ENCODE measurements at regions not wholly inside any gene's neighbourhood (a gene's known extent, or its start where the extent isn't known, plus 50 kb on each side); places are given as distances from the start of the nearest gene placed in this dataset.

- no peak overlapping the region for H3K27ac ChIP-seq
- H3K9me3 ChIP-seq, result no peaks in the 10 kb centered on the region
- no peak for DNase-seq (ENCODE audit: low spot score)
- H3K4me1 ChIP-seq (replicated peaks), result no peaks in the 10 kb centered on the region
- no peak overlapping the region for H3K4me3 ChIP-seq
- 49% methylated on average over 5 of the region's 5 CpGs for WGBS
- no peak for TF ChIP-seq POLR2A (IDR thresholded peaks at IDR 0.05)
- no peak for TF ChIP-seq POLR2AphosphoS5 (IDR thresholded peaks at IDR 0.05)
- TF ChIP-seq, protein P1, sequence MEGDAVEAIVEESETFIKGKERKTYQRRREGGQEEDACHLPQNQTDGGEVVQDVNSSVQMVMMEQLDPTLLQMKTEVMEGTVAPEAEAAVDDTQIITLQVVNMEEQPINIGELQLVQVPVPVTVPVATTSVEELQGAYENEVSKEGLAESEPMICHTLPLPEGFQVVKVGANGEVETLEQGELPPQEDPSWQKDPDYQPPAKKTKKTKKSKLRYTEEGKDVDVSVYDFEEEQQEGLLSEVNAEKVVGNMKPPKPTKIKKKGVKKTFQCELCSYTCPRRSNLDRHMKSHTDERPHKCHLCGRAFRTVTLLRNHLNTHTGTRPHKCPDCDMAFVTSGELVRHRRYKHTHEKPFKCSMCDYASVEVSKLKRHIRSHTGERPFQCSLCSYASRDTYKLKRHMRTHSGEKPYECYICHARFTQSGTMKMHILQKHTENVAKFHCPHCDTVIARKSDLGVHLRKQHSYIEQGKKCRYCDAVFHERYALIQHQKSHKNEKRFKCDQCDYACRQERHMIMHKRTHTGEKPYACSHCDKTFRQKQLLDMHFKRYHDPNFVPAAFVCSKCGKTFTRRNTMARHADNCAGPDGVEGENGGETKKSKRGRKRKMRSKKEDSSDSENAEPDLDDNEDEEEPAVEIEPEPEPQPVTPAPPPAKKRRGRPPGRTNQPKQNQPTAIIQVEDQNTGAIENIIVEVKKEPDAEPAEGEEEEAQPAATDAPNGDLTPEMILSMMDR (IDR thresholded peaks at IDR 0.05), result no peak
- H3K27me3 ChIP-seq (replicated peaks; ENCODE audit: insufficient read depth), result no peaks in the 10 kb centered on the region
- no peaks in the 10 kb centered on the region for H3K36me3 ChIP-seq
- intact Hi-C loops (cut with DNase I), result no loop called here
These were observed 338.2 kb upstream of the SLCO3A1 start for GRCh38 chr15:91515188-91515754.

DNA sequence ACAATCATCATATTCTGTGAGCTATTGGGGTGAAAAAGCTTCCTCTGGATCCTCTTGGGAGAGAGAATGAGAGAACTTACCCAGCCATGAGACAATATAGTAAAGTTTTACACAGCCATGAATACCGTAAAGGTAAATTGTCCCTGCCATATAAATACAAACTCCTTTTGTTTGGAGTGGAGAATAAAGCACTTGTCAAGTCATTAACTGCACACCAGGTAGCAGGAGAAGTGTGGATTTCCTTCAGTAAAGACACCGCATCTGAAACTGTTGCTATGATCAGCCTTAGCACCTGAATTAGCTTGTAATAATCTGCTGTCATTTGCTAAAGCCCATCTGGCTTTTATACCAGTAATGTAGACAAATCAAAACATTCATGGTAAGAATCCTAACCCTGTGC lies 336.6 kb upstream of the SLCO3A1 start:
- Histone ChIP-seq H3K36me3 (no peaks in the 10 kb centered on the region), H3K27me3 (replicated peaks; ENCODE audit: insufficient read depth) (no peaks in the 10 kb centered on the region), H3K4me3 (no peak overlapping the region), H3K4me1 (replicated peaks) (no peaks in the 10 kb centered on the region), H3K27ac (no peak overlapping the region), H3K9me3 (no peaks in the 10 kb centered on the region)
- no peak for DNase-seq (ENCODE audit: low spot score)
- 36% methylated on average over 2 of the region's 2 CpGs for WGBS
- TF ChIP-seq, protein P1 (IDR thresholded peaks at IDR 0.05), result no peak
- no peak for TF ChIP-seq POLR2A (IDR thresholded peaks at IDR 0.05)
- TF ChIP-seq POLR2AphosphoS5 (IDR thresholded peaks at IDR 0.05), result no peak
- intact Hi-C loops (cut with DNase I), result no loop called here

DNA sequence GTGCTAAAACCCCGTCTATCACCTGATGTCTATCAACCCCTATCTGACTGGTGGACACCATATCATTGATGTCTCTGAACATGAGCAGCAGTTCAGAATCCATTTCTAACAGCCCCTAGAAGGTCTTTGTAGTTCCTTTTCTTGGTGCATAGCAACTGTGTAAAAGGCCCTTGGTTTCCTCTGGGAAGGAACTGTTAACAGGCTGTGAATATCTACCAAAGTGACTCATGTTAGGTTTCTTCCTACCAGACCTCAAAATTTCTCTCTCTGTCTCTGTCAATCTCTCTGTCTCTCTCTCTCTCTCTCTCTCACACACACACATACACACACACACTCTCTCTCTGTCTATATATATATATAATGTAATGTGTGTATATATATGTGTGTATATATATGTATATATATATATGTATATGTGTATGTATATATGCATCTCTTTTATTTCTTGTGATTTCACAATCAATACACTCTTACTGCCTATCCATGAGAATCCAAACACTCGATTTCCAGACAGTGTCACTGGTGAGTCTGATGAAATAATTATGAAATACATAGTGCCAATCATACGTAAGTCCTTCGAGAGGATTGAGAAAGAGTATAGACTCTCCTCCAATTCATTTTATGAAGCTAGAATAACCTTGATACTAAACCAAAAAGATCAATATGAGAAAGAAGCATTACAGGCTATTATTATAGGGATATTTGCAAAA lies 335.9 kb upstream of the SLCO3A1 start:
- DNase-seq (ENCODE audit: low spot score), result no peak
- no peaks in the 10 kb centered on the region for H3K36me3 ChIP-seq
- no peaks in the 10 kb centered on the region for H3K27me3 ChIP-seq (replicated peaks; ENCODE audit: insufficient read depth)
- H3K4me1 ChIP-seq (replicated peaks), result no peaks in the 10 kb centered on the region
- WGBS, result 85% methylated on average over 4 of the region's 4 CpGs
- no peak overlapping the region for H3K4me3 ChIP-seq
- H3K9me3 ChIP-seq, result no peaks in the 10 kb centered on the region
- no peak overlapping the region for H3K27ac ChIP-seq
- TF ChIP-seq POLR2A (IDR thresholded peaks at IDR 0.05) (no peak), POLR2AphosphoS5 (IDR thresholded peaks at IDR 0.05) (no peak)
- TF ChIP-seq, protein P1 (IDR thresholded peaks at IDR 0.05), result no peak
- intact Hi-C loops (cut with DNase I), result no loop called here

DNA sequence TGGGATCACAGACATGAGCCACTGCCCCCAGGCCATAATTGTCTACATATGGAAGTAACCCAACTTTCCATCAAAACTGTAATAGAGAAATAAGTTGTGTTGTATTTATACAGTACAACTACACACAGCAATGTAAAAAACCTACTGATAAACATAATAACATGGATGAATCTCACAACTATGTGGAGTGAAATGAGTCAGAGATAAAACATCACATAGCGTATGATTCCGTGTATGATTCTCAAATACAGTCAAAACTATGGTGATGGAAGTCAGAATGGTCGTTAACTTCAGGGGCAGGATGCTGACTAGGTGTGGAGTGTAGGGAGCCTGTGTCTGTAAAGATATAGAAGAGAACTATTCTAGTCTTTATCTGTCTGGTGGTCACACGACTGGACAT lies 332.7 kb upstream of the SLCO3A1 start:
- Histone ChIP-seq H3K36me3 (no peaks in the 10 kb centered on the region), H3K27me3 (replicated peaks; ENCODE audit: insufficient read depth) (no peaks in the 10 kb centered on the region), H3K4me3 (no peak overlapping the region), H3K9me3 (no peaks in the 10 kb centered on the region), H3K4me1 (replicated peaks) (no peaks in the 10 kb centered on the region), H3K27ac (no peak overlapping the region)
- TF ChIP-seq POLR2AphosphoS5 (IDR thresholded peaks at IDR 0.05), result no peak
- no peak for TF ChIP-seq POLR2A (IDR thresholded peaks at IDR 0.05)
- TF ChIP-seq, protein P1 (IDR thresholded peaks at IDR 0.05), result no peak
- intact Hi-C loops (cut with DNase I), result no loop called here
- WGBS, result 73% methylated on average over 4 of the region's 4 CpGs
- DNase-seq (ENCODE audit: low spot score), result no peak

GRCh38 chr15:91521548-91521947 lies 332.0 kb upstream of the SLCO3A1 start:
- TF ChIP-seq POLR2AphosphoS5 (IDR thresholded peaks at IDR 0.05), result no peak
- TF ChIP-seq POLR2A (IDR thresholded peaks at IDR 0.05), result no peak
- TF ChIP-seq, protein P1 (IDR thresholded peaks at IDR 0.05), result no peak
- H3K4me1 ChIP-seq (replicated peaks), result no peaks in the 10 kb centered on the region
- DNase-seq (ENCODE audit: low spot score), result no peak
- H3K27me3 ChIP-seq (replicated peaks; ENCODE audit: insufficient read depth), result no peaks in the 10 kb centered on the region
- intact Hi-C loops (cut with DNase I), result no loop called here
- H3K9me3 ChIP-seq, result no peaks in the 10 kb centered on the region
- no peak overlapping the region for H3K27ac ChIP-seq
- H3K4me3 ChIP-seq, result no peak overlapping the region
- no peaks in the 10 kb centered on the region for H3K36me3 ChIP-seq
- 55% methylated on average over 9 of the region's 9 CpGs for WGBS
